ENCODE measurements at regions not wholly inside any gene's neighbourhood (a gene's known extent, or its start where the extent isn't known, plus 50 kb on each side); places are given as distances from the start of the nearest gene placed in this dataset.
A peak's percentile ranks its signal among the peaks of the same experiment; 100 is the strongest.

DNA sequence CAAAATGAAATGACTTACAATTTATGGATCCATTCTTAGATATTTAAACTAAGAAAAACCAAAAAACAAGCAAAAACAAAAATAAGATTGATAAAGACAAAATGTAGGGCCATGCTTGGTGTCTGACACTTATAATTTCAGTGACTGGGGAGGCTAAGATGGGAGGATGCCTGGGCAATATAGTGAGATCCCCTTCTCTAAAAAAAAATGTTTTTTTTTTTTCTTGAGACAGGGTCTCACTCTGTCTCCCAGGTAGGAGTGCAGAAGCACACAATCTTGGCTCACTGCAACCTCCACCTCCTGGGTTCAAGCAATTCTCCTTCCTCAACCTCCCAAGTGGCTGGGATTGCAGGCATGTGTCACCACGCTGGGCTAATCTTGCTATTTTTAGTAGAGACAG, 92.4 kb downstream of the HFE start:
- POLR2A ChIA-PET = interaction anchor here (0.6 to 1.6 kb wide), 9 partner anchors 8 to 88 kb away, joined by 3 to 7 read pairs (median 4); a partner anchor contains a TSS
- H3K27ac ChIP-seq (ENCODE audit: low read length) = no peak overlapping the region

GRCh38 chr6:26180346-26180745, 93.1 kb downstream of the HFE start:
- CTCF ChIA-PET = interaction anchor here in 1 of 2 donors (0.6 kb wide), 1 partner anchor 83 kb away, joined by 3 read pairs; no protein-coding TSS in a partner anchor
- Mint-ChIP-seq H3K27ac (peak overlapping the region in 1 of 2 donors; percentile 33), H3K27me3 (no peaks in the 10 kb centered on the region), H3K9me3 (peaks cover 0 to 3% (median 0%) of the 10 kb centered on the region in 3 donors), H3K4me3 (no peak overlapping the region), H3K4me1 (peaks cover 36 to 45% (median 38%) of the 10 kb centered on the region in 3 donors), H3K36me3 (no peaks in the 10 kb centered on the region)
- H3K27me3 ChIP-seq (replicated peaks in 1 of 2; ENCODE audit: control insufficient read depth in 2 of 2, extremely low read depth in 1 of 2, insufficient read depth in 2 of 2, low read length in 1 of 2) = no peaks in the 10 kb centered on the region
- ATAC-seq (replicated peaks in 1 of 4) = no peak
- H3K36me3 ChIP-seq (ENCODE audit: control insufficient read depth in 2 of 2, extremely low read depth in 1 of 2, insufficient read depth in 1 of 2, low read length in 1 of 2) = no peaks in the 10 kb centered on the region
- POLR2A ChIA-PET = interaction anchor here (0.5 to 1.6 kb wide), 7 partner anchors 15 to 124 kb away, joined by 3 to 6 read pairs (median 4); a partner anchor contains a TSS
- peaks cover 10 to 20% of the 10 kb centered on the region in 2 experiments for H3K4me1 ChIP-seq (ENCODE audit: control insufficient read depth in 1 of 2, extremely low read depth in 1 of 2, insufficient read depth in 2 of 2, low read length in 2 of 2)
- H3K27ac ChIP-seq (ENCODE audit: low read length) = peak overlapping the region; percentile 35
- no peak for DNase-seq
- no peaks in the 10 kb centered on the region for H3K9me3 ChIP-seq
- WGBS (ENCODE audit: insufficient coverage) = no CpG with 5 or more reads among the region's 7 CpGs
- H3K4me3 ChIP-seq (ENCODE audit: control insufficient read depth in 1 of 2, extremely low read depth in 1 of 2, low read length in 1 of 2) = no peak overlapping the region

More for the DNA sequence above, 92.4 kb downstream of the HFE start:
- no peaks in the 10 kb centered on the region for H3K36me3 Mint-ChIP-seq
- H3K36me3 ChIP-seq (ENCODE audit: control insufficient read depth in 2 of 2, extremely low read depth in 1 of 2, insufficient read depth in 1 of 2, low read length in 1 of 2) = no peaks in the 10 kb centered on the region
- DNase-seq (no peak), ATAC-seq (replicated peaks in 1 of 4) (no peak)
- peaks cover 37 to 41% (median 40%) of the 10 kb centered on the region in 3 donors for H3K4me1 Mint-ChIP-seq
- H3K4me3 Mint-ChIP-seq = no peak overlapping the region
- no peaks in the 10 kb centered on the region for H3K27me3 ChIP-seq (replicated peaks in 1 of 2; ENCODE audit: control insufficient read depth in 2 of 2, extremely low read depth in 1 of 2, insufficient read depth in 2 of 2, low read length in 1 of 2)
- WGBS (ENCODE audit: insufficient coverage) = no CpG with 5 or more reads among the region's 1 CpG
- no peaks in the 10 kb centered on the region for H3K9me3 Mint-ChIP-seq
- H3K9me3 ChIP-seq = no peaks in the 10 kb centered on the region
- CTCF ChIA-PET = interaction anchor here in 1 of 2 donors (0.6 to 0.7 kb wide), 2 partner anchors 37 to 184 kb away, joined by 3 read pairs; a partner anchor contains a TSS
- no peak overlapping the region for H3K4me3 ChIP-seq (ENCODE audit: control insufficient read depth in 1 of 2, extremely low read depth in 1 of 2, low read length in 1 of 2)
- peaks cover 10 to 20% of the 10 kb centered on the region in 2 experiments for H3K4me1 ChIP-seq (ENCODE audit: control insufficient read depth in 1 of 2, extremely low read depth in 1 of 2, insufficient read depth in 2 of 2, low read length in 2 of 2)
- H3K27ac Mint-ChIP-seq = peak overlapping the region in 1 of 2 donors; percentile 19
- H3K27me3 Mint-ChIP-seq = no peaks in the 10 kb centered on the region

DNA sequence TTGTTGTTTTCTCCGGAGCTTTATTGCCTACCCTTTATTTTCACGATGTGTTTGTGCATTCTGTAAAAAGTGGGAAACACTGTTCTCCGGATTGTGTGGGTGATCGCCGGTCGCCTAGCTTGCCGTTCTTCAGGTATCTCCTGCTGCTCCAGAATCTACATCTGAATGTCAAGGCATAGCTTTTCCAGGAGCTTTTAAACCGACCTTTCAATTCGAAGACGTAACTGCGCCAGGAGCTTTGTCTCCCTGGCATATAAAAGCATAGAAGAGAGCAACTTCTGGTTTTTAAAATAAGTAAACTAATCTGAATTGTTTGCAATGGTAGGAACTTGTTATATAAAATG, 96.0 kb downstream of the HFE start:
- CTCF ChIA-PET = interaction anchor here (0.6 to 2.7 kb wide), 21 partner anchors 10 to 963 kb away, joined by 3 to 33 read pairs (median 4); a partner anchor contains a TSS
- peak overlapping the region; percentile 57 to 83 for H3K4me3 ChIP-seq (ENCODE audit: control insufficient read depth in 1 of 2, extremely low read depth in 1 of 2, low read length in 1 of 2)
- peak; percentile 3 to 15 (median 10) for ATAC-seq (replicated peaks in 1 of 4)

GRCh38 chr6:26183581-26184366, 96.5 kb downstream of the HFE start:
- Histone ChIP-seq H3K4me1 (ENCODE audit: control insufficient read depth in 1 of 2, extremely low read depth in 1 of 2, insufficient read depth in 2 of 2, low read length in 2 of 2) (peaks cover 12 to 30% of the 10 kb centered on the region in 2 experiments), H3K27ac (ENCODE audit: low read length) (peak overlapping the region; percentile 76), H3K36me3 (ENCODE audit: control insufficient read depth in 2 of 2, extremely low read depth in 1 of 2, insufficient read depth in 1 of 2, low read length in 1 of 2) (no peaks in the 10 kb centered on the region), H3K27me3 (replicated peaks in 1 of 2; ENCODE audit: control insufficient read depth in 2 of 2, extremely low read depth in 1 of 2, insufficient read depth in 2 of 2, low read length in 1 of 2) (no peaks in the 10 kb centered on the region), H3K9me3 (no peaks in the 10 kb centered on the region), H3K4me3 (ENCODE audit: control insufficient read depth in 1 of 2, extremely low read depth in 1 of 2, low read length in 1 of 2) (peak overlapping the region; percentile 57 to 83)
- ChIA-PET CTCF (interaction anchor here (0.5 to 2.7 kb wide), 19 partner anchors 10 to 963 kb away, joined by 3 to 33 read pairs (median 4); a partner anchor contains a TSS), POLR2A (interaction anchor here (0.5 to 3.7 kb wide), 47 partner anchors 10 to 1709 kb away, joined by 3 to 122 read pairs (median 5); a partner anchor contains a TSS)
- H3K4me3 Mint-ChIP-seq = peak overlapping the region; percentile 88 to 96 (median 93)
- peaks cover 42 to 48% (median 46%) of the 10 kb centered on the region in 3 donors for H3K4me1 Mint-ChIP-seq
- H3K27me3 Mint-ChIP-seq = no peaks in the 10 kb centered on the region
- H3K9me3 Mint-ChIP-seq = peaks cover 0 to 4% (median 0%) of the 10 kb centered on the region in 3 donors
- ATAC-seq (replicated peaks in 1 of 4) (peak; percentile 87 to 91 (median 89)), DNase-seq (peak in 25 of 35 experiments; percentile 20 to 85 (median 42))
- under 1% methylated on average over 33 of the region's 36 CpGs for WGBS (ENCODE audit: insufficient coverage)
- H3K27ac Mint-ChIP-seq = peak overlapping the region; percentile 94 to 98
- no peaks in the 10 kb centered on the region for H3K36me3 Mint-ChIP-seq

More for the DNA sequence above, 96.0 kb downstream of the HFE start:
- Histone ChIP-seq H3K27me3 (replicated peaks in 1 of 2; ENCODE audit: control insufficient read depth in 2 of 2, extremely low read depth in 1 of 2, insufficient read depth in 2 of 2, low read length in 1 of 2) (no peaks in the 10 kb centered on the region), H3K9me3 (no peaks in the 10 kb centered on the region), H3K27ac (ENCODE audit: low read length) (peak overlapping the region; percentile 76), H3K4me1 (ENCODE audit: control insufficient read depth in 1 of 2, extremely low read depth in 1 of 2, insufficient read depth in 2 of 2, low read length in 2 of 2) (peaks cover 10 to 25% of the 10 kb centered on the region in 2 experiments), H3K36me3 (ENCODE audit: control insufficient read depth in 2 of 2, extremely low read depth in 1 of 2, insufficient read depth in 1 of 2, low read length in 1 of 2) (no peaks in the 10 kb centered on the region)
- Mint-ChIP-seq H3K27me3 (no peaks in the 10 kb centered on the region), H3K36me3 (no peaks in the 10 kb centered on the region), H3K9me3 (peaks cover 0 to 4% (median 0%) of the 10 kb centered on the region in 3 donors), H3K4me1 (peaks cover 36 to 44% (median 40%) of the 10 kb centered on the region in 3 donors), H3K27ac (peak overlapping the region; percentile 94 to 98), H3K4me3 (peak overlapping the region; percentile 88 to 96 (median 93))
- WGBS (ENCODE audit: insufficient coverage) = 22% methylated on average over 8 of the region's 11 CpGs
- no peak for DNase-seq
- POLR2A ChIA-PET = interaction anchor here (0.5 to 3.7 kb wide), 48 partner anchors 10 to 1710 kb away, joined by 3 to 122 read pairs (median 5); a partner anchor contains a TSS

- H3K4me1 Mint-ChIP-seq = peaks cover 46 to 53% (median 50%) of the 10 kb centered on the region in 3 donors
- CTCF ChIA-PET = interaction anchor here (0.5 to 2.7 kb wide), 6 partner anchors 9 to 98 kb away, joined by 3 to 33 read pairs (median 12); a partner anchor contains a TSS
- peak overlapping the region; percentile 57 to 83 for H3K4me3 ChIP-seq (ENCODE audit: control insufficient read depth in 1 of 2, extremely low read depth in 1 of 2, low read length in 1 of 2)
- no peaks in the 10 kb centered on the region for H3K27me3 Mint-ChIP-seq
- no peaks in the 10 kb centered on the region for H3K36me3 ChIP-seq (ENCODE audit: control insufficient read depth in 2 of 2, extremely low read depth in 1 of 2, insufficient read depth in 1 of 2, low read length in 1 of 2)
- H3K36me3 Mint-ChIP-seq = no peaks in the 10 kb centered on the region
- peak overlapping the region; percentile 76 for H3K27ac ChIP-seq (ENCODE audit: low read length)
- peaks cover 12 to 35% of the 10 kb centered on the region in 2 experiments for H3K4me1 ChIP-seq (ENCODE audit: control insufficient read depth in 1 of 2, extremely low read depth in 1 of 2, insufficient read depth in 2 of 2, low read length in 2 of 2)
- no peaks in the 10 kb centered on the region for H3K9me3 ChIP-seq
- DNase-seq = no peak
- H3K9me3 Mint-ChIP-seq = peaks cover 0 to 4% (median 0%) of the 10 kb centered on the region in 3 donors
- no peaks in the 10 kb centered on the region for H3K27me3 ChIP-seq (replicated peaks in 1 of 2; ENCODE audit: control insufficient read depth in 2 of 2, extremely low read depth in 1 of 2, insufficient read depth in 2 of 2, low read length in 1 of 2)
- H3K27ac Mint-ChIP-seq = peak overlapping the region; percentile 94 to 98
- peak in 1 of 4 experiments; percentile 0 for ATAC-seq (replicated peaks in 1 of 4)
- peak overlapping the region; percentile 88 to 96 (median 93) for H3K4me3 Mint-ChIP-seq
- POLR2A ChIA-PET = interaction anchor here (0.8 to 3.7 kb wide), 17 partner anchors 9 to 101 kb away, joined by 3 to 122 read pairs (median 13); a partner anchor contains a TSS
- no CpG with 5 or more reads among the region's 10 CpGs for WGBS (ENCODE audit: insufficient coverage)
Measured at GRCh38 chr6:26184367-26184891, 97.2 kb downstream of the HFE start.

DNA sequence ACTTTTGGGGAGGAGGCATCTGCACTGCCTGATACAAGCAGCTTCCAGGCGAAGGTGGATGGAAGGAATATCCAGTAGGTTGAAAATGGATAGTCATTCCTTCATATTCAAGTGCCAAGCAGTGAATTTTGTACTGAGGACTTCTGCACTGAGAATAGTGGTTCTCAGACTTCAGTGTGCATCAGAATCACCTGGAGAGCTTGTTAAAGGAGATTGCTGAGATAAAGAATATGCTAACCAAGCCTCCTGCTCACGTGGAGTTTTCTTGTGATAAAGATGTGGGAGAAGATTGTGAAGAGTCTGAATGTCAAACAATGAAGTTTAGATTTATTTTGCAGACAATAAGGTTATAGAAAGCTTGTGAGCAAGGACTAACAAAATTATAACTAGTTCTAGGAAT, 97.8 kb downstream of the HFE start:
- Histone ChIP-seq H3K27me3 (replicated peaks in 1 of 2; ENCODE audit: control insufficient read depth in 2 of 2, extremely low read depth in 1 of 2, insufficient read depth in 2 of 2, low read length in 1 of 2) (no peaks in the 10 kb centered on the region), H3K9me3 (no peaks in the 10 kb centered on the region), H3K4me1 (ENCODE audit: control insufficient read depth in 1 of 2, extremely low read depth in 1 of 2, insufficient read depth in 2 of 2, low read length in 2 of 2) (peaks cover 14 to 38% of the 10 kb centered on the region in 2 experiments), H3K4me3 (ENCODE audit: control insufficient read depth in 1 of 2, extremely low read depth in 1 of 2, low read length in 1 of 2) (no peak overlapping the region), H3K36me3 (ENCODE audit: control insufficient read depth in 2 of 2, extremely low read depth in 1 of 2, insufficient read depth in 1 of 2, low read length in 1 of 2) (no peaks in the 10 kb centered on the region), H3K27ac (ENCODE audit: low read length) (no peak overlapping the region)
- H3K27me3 Mint-ChIP-seq = no peaks in the 10 kb centered on the region
- no peak for ATAC-seq (replicated peaks in 1 of 4)
- H3K36me3 Mint-ChIP-seq = no peaks in the 10 kb centered on the region
- peaks cover 51 to 58% (median 54%) of the 10 kb centered on the region in 3 donors for H3K4me1 Mint-ChIP-seq
- peak overlapping the region in 2 of 3 donors; percentile 88 to 93 for H3K4me3 Mint-ChIP-seq
- POLR2A ChIA-PET = interaction anchor here (0.6 to 3.7 kb wide), 7 partner anchors 11 to 364 kb away, joined by 3 to 122 read pairs (median 10); a partner anchor contains a TSS
- DNase-seq = no peak
- H3K9me3 Mint-ChIP-seq = peaks cover 0 to 4% (median 0%) of the 10 kb centered on the region in 3 donors
- WGBS (ENCODE audit: insufficient coverage) = 33% methylated on average over 1 of the region's 2 CpGs
- no peak overlapping the region for H3K27ac Mint-ChIP-seq
- CTCF ChIA-PET = interaction anchor here in 1 of 2 donors (2.7 kb wide), 1 partner anchor 12 kb away, joined by 33 read pairs; a partner anchor contains a TSS
